ENCODE measurements at regions not wholly inside any gene's neighbourhood (a gene's known extent, or its start where the extent isn't known, plus 50 kb on each side); places are given as distances from the start of the nearest gene placed in this dataset.
"Not testable (repeated sequence)": the region's sequence is repeated elsewhere in the genome, so short reads cannot be mapped to it uniquely, and the experiment has no call there.

DNA sequence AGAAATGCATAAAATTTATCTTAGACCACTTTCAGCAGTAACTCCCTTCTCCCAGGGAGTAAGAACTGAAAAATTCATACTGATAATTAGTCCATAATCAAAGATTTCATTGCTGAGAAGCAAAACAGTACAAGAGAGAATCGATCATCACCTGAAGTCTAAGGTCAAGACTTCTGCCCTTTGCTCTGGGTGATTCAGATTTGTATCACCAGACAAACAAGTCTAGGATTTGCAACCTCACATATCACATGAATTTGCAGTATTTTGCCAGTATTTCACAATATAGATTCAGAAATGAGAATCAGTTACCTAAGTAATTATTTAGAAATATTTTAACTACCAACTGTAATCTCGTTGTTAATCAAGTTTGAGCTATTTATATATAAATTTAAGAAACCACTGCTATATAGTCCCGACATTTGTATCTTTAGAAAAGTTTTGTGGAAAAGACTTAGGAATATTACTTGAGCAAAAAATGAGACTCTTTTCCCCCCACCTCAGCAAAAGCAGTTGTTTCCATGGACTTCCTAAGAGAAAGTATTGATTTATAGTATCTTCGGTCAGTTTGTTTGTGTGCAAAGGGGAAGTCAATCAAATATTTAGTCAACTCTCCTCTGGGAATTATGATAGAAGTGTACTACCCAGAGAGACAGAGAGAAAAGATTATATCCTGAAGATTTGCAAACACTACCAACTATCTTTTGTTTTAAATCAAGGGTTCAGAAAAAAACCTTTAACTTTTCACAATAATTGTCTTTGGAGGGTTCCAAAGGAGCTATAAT lies 840.1 kb downstream of the TRHDE start:
- Histone ChIP-seq H3K4me3 (ENCODE audit: low read length) (no peak overlapping the region), H3K36me3 (ENCODE audit: control insufficient read depth, insufficient read depth, low read length) (no peaks in the 10 kb centered on the region), H3K9me3 (ENCODE audit: control insufficient read depth, insufficient read depth, low read length) (no peaks in the 10 kb centered on the region), H3K27me3 (ENCODE audit: control insufficient read depth, insufficient read depth, low read length) (no peaks in the 10 kb centered on the region), H3K27ac (ENCODE audit: low read length) (no peak overlapping the region), H3K4me1 (ENCODE audit: control insufficient read depth, insufficient read depth, low read length) (no peaks in the 10 kb centered on the region)
- Mint-ChIP-seq H3K36me3 (no peaks in the 10 kb centered on the region), H3K4me3 (no peak overlapping the region), H3K27ac (no peak overlapping the region), H3K9me3 (peaks cover 6 to 18% of the 10 kb centered on the region in 2 donors), H3K27me3 (ENCODE audit: low read depth in 2 of 2) (no peaks in the 10 kb centered on the region), H3K4me1 (no peaks in the 10 kb centered on the region)
- DNase-seq (no peak), ATAC-seq (no peak)
- intact Hi-C loops (cut with micrococcal nuclease), result no loop called here
- TF ChIP-seq, protein P1, sequence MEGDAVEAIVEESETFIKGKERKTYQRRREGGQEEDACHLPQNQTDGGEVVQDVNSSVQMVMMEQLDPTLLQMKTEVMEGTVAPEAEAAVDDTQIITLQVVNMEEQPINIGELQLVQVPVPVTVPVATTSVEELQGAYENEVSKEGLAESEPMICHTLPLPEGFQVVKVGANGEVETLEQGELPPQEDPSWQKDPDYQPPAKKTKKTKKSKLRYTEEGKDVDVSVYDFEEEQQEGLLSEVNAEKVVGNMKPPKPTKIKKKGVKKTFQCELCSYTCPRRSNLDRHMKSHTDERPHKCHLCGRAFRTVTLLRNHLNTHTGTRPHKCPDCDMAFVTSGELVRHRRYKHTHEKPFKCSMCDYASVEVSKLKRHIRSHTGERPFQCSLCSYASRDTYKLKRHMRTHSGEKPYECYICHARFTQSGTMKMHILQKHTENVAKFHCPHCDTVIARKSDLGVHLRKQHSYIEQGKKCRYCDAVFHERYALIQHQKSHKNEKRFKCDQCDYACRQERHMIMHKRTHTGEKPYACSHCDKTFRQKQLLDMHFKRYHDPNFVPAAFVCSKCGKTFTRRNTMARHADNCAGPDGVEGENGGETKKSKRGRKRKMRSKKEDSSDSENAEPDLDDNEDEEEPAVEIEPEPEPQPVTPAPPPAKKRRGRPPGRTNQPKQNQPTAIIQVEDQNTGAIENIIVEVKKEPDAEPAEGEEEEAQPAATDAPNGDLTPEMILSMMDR (IDR thresholded peaks at IDR 0.05), result no peak
- 86% methylated on average over 1 of the region's 4 CpGs for WGBS (ENCODE audit: insufficient coverage)

DNA sequence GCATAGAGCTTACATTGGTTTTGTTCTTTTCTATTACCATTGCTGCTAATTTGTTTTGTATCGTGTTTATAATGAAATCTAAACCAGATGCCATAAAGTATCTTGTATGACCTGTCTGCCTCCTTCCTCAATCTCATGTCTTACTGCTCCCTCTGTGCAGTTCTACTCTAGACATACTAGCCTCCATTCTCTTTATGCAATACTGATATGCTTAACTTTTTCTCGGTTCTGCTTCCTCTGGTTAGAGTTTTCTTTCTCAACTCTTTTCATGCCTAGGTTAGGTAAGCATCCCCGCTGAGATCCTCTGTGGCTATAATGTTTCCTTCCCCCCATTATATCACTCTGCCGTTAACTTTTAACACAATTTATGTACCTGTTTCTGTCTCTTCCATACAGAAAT lies 852.3 kb downstream of the TRHDE start:
- intact Hi-C loops (cut with micrococcal nuclease), result no loop called here
- Mint-ChIP-seq H3K27me3 (ENCODE audit: low read depth in 2 of 2) (no peaks in the 10 kb centered on the region), H3K9me3 (peaks cover 10 to 11% of the 10 kb centered on the region in 2 donors), H3K27ac (no peak overlapping the region), H3K36me3 (no peaks in the 10 kb centered on the region), H3K4me3 (no peak overlapping the region), H3K4me1 (no peaks in the 10 kb centered on the region)
- H3K4me1 ChIP-seq (ENCODE audit: control insufficient read depth, insufficient read depth, low read length), result no peaks in the 10 kb centered on the region
- no peaks in the 10 kb centered on the region for H3K36me3 ChIP-seq (ENCODE audit: control insufficient read depth, insufficient read depth, low read length)
- WGBS (ENCODE audit: insufficient coverage), result 37% methylated on average over 3 of the region's 4 CpGs
- H3K9me3 ChIP-seq (ENCODE audit: control insufficient read depth, insufficient read depth, low read length), result no peaks in the 10 kb centered on the region
- no peak overlapping the region for H3K4me3 ChIP-seq (ENCODE audit: low read length)
- H3K27me3 ChIP-seq (ENCODE audit: control insufficient read depth, insufficient read depth, low read length), result no peaks in the 10 kb centered on the region
- DNase-seq (no peak), ATAC-seq (no peak)
- TF ChIP-seq, protein P1 (IDR thresholded peaks at IDR 0.05), result no peak
- H3K27ac ChIP-seq (ENCODE audit: low read length), result no peak overlapping the region

DNA sequence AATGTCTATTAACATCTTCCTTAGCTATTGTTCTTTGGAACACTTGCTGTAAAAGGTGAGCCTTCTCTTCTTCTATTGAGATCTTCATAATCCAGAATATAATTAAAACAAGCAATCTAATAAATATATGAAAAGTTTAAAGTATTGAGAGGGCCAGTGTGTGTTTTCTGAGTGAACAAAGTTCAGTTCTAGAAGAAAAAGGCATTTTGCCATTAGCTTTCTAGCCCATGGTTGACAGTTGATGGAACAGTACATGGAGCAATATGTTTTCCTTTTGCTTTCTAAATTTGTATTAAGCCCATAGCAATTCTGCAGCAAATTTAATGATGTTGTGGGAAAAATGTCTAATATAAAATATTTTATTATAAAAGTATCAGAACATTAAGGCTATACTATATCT lies 853.0 kb downstream of the TRHDE start:
- no peaks in the 10 kb centered on the region for H3K36me3 ChIP-seq (ENCODE audit: control insufficient read depth, insufficient read depth, low read length)
- H3K9me3 Mint-ChIP-seq, result peaks cover 11 to 16% of the 10 kb centered on the region in 2 donors
- no peak for ATAC-seq
- H3K4me1 Mint-ChIP-seq, result no peaks in the 10 kb centered on the region
- H3K4me3 ChIP-seq (ENCODE audit: low read length), result no peak overlapping the region
- no peaks in the 10 kb centered on the region for H3K27me3 Mint-ChIP-seq (ENCODE audit: low read depth in 2 of 2)
- no peaks in the 10 kb centered on the region for H3K9me3 ChIP-seq (ENCODE audit: control insufficient read depth, insufficient read depth, low read length)
- no peak overlapping the region for H3K4me3 Mint-ChIP-seq
- TF ChIP-seq, protein P1 (IDR thresholded peaks at IDR 0.05), result no peak
- H3K36me3 Mint-ChIP-seq, result no peaks in the 10 kb centered on the region
- no peak overlapping the region for H3K27ac ChIP-seq (ENCODE audit: low read length)
- no peak overlapping the region for H3K27ac Mint-ChIP-seq
- no peak for DNase-seq
- intact Hi-C loops (cut with micrococcal nuclease), result no loop called here
- no peaks in the 10 kb centered on the region for H3K27me3 ChIP-seq (ENCODE audit: control insufficient read depth, insufficient read depth, low read length)
- H3K4me1 ChIP-seq (ENCODE audit: control insufficient read depth, insufficient read depth, low read length), result no peaks in the 10 kb centered on the region

DNA sequence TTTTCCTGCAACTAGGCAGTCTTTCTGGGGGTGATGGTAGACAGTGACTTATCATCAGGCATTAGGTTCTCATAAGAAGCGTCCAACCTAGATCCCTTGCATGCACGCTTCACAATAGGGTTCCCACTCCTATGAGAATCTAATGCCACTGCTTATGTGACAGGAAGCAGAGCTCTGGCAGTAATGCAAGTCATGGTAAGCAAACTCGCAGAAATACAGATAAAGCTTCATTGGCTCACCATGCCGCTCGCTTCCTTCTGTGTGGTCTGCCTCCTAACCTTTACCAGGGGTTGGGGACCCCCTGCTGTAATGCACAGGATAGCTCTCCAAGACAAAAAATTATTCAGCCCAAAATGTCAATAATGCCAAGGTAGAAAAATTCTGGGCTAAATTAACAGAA lies 864.2 kb downstream of the TRHDE start:
- ATAC-seq, result no peak
- Histone ChIP-seq H3K27ac (ENCODE audit: low read length) (no peak overlapping the region), H3K9me3 (ENCODE audit: control insufficient read depth, insufficient read depth, low read length) (no peaks in the 10 kb centered on the region), H3K4me3 (ENCODE audit: low read length) (no peak overlapping the region), H3K36me3 (ENCODE audit: control insufficient read depth, insufficient read depth, low read length) (no peaks in the 10 kb centered on the region), H3K27me3 (ENCODE audit: control insufficient read depth, insufficient read depth, low read length) (no peaks in the 10 kb centered on the region), H3K4me1 (ENCODE audit: control insufficient read depth, insufficient read depth, low read length) (no peaks in the 10 kb centered on the region)
- Mint-ChIP-seq H3K36me3 (no peaks in the 10 kb centered on the region), H3K4me3 (no peak overlapping the region), H3K27ac (no peak overlapping the region), H3K27me3 (ENCODE audit: low read depth in 2 of 2) (no peaks in the 10 kb centered on the region), H3K4me1 (no peaks in the 10 kb centered on the region), H3K9me3 (peaks cover 6 to 10% of the 10 kb centered on the region in 2 donors)
- WGBS (ENCODE audit: insufficient coverage), result 25% methylated on average over 5 of the region's 5 CpGs
- DNase-seq, result no peak
- TF ChIP-seq, protein P1 (IDR thresholded peaks at IDR 0.05), result no peak
- intact Hi-C loops (cut with micrococcal nuclease), result no loop called here

DNA sequence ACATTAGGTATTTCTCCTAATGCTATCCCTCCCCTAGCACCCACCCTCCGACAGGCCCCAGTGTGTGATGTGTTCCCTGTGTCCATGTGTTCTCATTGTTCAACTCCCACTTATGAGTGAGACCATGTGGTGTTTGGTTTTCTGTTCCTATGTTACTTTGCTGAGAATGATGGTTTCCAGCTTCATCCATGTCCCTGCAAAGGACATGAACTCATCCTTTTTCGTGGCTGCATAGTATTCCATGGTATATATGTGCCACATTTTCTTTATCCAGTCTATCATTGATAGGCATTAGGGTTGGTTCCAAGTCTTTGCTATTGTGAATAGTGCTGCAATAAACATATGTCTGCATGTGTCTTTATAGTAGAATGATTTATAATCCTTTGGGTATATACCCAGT lies 867.5 kb downstream of the TRHDE start:
- H3K9me3 ChIP-seq (ENCODE audit: control insufficient read depth, insufficient read depth, low read length); H3K4me3 Mint-ChIP-seq; intact Hi-C loops (cut with micrococcal nuclease); H3K4me1 Mint-ChIP-seq; ATAC-seq; H3K27ac ChIP-seq (ENCODE audit: low read length); DNase-seq; H3K27me3 ChIP-seq (ENCODE audit: control insufficient read depth, insufficient read depth, low read length); H3K27me3 Mint-ChIP-seq (ENCODE audit: low read depth in 2 of 2); H3K4me3 ChIP-seq (ENCODE audit: low read length); H3K36me3 Mint-ChIP-seq; H3K4me1 ChIP-seq (ENCODE audit: control insufficient read depth, insufficient read depth, low read length); H3K27ac Mint-ChIP-seq; H3K36me3 ChIP-seq (ENCODE audit: control insufficient read depth, insufficient read depth, low read length): not testable (repeated sequence)
- WGBS (ENCODE audit: insufficient coverage), result no CpG with 5 or more reads among the region's 2 CpGs
- H3K9me3 Mint-ChIP-seq, result peaks cover 11 to 13% of the 10 kb centered on the region in 2 donors

Data from natural killer cell (primary cell).